Spleen (tissue), 7 donors: ENCODE measurements at regions not wholly inside any gene's neighbourhood (a gene's known extent, or its start where the extent isn't known, plus 50 kb on each side); places are given as distances from the start of the nearest gene placed in this dataset.

ENCODE experiments used
- CTCF ChIP-seq, 11 experiments: fragments of 200-600 bp in 7 of 11; fragments of 450-650 bp in 4 of 11; sonication (generic) in 4 of 11; IDR thresholded peaks in 8 of 11; conservative IDR thresholded peaks in 3 of 11; 1 replicate in 7 of 11; 2 replicates in 4 of 11; pipeline versions ENCODE4 v1.4.0 to v1.8.0; 2016 to 2021; ENCODE audit warnings: antibody characterized with exemption in 11 of 11, inconsistent platforms in 4 of 11, mild to moderate bottlenecking in 1 of 11
- POLR2A ChIP-seq, 3 donors: fragments of 450-650 bp; IDR thresholded peaks; one replicate each; pipeline ENCODE4 v1.5.1; 2017; ENCODE audit warnings: antibody characterized with exemption in 3 of 3, mild to moderate bottlenecking in 1 of 3
- POLR2AphosphoS5 ChIP-seq, 3 donors: sonication (generic); formaldehyde crosslinking; IDR thresholded peaks; one replicate each; pipeline ENCODE4 v1.5.1; 2017; ENCODE audit warnings: antibody characterized with exemption in 3 of 3
- donor health status: DM: no; HTN: no; CAD: no; lungs with moderate emphysema.
- donor health status: DM: no; HTN: no; CAD: no.
- donor health status: DM: no; HTN: no; CAD: no.

GRCh38 chr1:163443863-163444262 is 122.1 kb downstream of the NUF2 start:
- TF ChIP-seq POLR2A (IDR thresholded peaks at IDR 0.05) (no peak), POLR2AphosphoS5 (IDR thresholded peaks at IDR 0.05) (no peak), CTCF (IDR thresholded peaks at IDR 0.05 in 8 of 11, conservative IDR thresholded peaks at IDR 0.05 in 3 of 11) (no peak)
